ENCODE measurements at regions not wholly inside any gene's neighbourhood (a gene's known extent, or its start where the extent isn't known, plus 50 kb on each side); places are given as distances from the start of the nearest gene placed in this dataset.

DNA sequence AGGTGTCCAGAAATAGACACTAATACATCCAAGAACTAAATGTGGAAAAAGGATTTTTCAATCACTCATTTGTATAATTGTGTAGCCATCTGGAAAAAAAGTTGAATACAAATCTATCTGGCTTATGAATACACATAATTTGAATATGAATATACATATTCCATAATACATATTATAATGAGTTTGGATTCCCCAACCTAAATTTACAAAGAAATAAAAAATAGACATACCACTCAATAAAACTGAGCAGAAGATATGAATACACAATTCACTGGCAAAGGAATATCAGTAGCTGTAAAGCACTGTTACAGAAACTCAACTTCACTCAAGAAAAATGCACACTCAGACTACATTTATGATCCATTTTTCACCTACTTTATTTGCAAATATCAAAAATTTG lies 121.9 kb upstream of the EDIL3 start:
- H3K27me3 ChIP-seq (ENCODE audit: control insufficient read depth, insufficient read depth, low read length): no peaks in the 10 kb centered on the region

DNA sequence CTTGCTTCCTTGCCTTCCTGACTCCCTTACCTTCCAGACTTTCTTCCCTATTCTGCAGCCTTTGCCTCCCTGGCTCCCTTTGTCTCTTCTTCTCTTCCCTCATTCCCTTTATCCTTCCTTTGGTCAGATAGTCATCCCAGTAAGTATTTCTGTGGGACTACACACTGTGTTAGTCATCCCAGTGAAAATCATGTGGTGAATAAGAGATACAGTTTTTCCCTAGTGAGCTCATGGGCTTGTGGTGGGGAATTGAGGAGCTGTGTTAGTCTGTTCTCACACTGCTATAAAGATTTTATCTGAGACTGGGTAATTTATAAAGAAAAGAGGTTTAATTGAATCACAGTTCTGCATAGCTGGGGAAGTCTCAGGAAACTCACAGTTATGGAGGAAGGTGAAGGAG lies 109.8 kb upstream of the EDIL3 start:
- H3K4me1 ChIP-seq (ENCODE audit: control insufficient read depth, insufficient read depth, low read length): no peaks in the 10 kb centered on the region
- no peak overlapping the region for H3K27ac ChIP-seq (ENCODE audit: low read depth, low read length)
- H3K27me3 ChIP-seq (ENCODE audit: control insufficient read depth, insufficient read depth, low read length): no peaks in the 10 kb centered on the region
- no peaks in the 10 kb centered on the region for H3K36me3 ChIP-seq (ENCODE audit: control insufficient read depth, insufficient read depth, low read length)
- no peaks in the 10 kb centered on the region for H3K9me3 ChIP-seq (ENCODE audit: control insufficient read depth, insufficient read depth, low read depth, low read length)
- no peak overlapping the region for H3K4me3 ChIP-seq (ENCODE audit: low read depth, low read length)
- H3K9ac ChIP-seq (ENCODE audit: low read length): no peak overlapping the region

More for the DNA sequence above, 121.9 kb upstream of the EDIL3 start:
- Histone ChIP-seq H3K9me3 (ENCODE audit: control insufficient read depth, insufficient read depth, low read depth, low read length) (no peaks in the 10 kb centered on the region), H3K9ac (ENCODE audit: low read length) (no peak overlapping the region), H3K4me1 (ENCODE audit: control insufficient read depth, insufficient read depth, low read length) (no peaks in the 10 kb centered on the region), H3K27ac (ENCODE audit: low read depth, low read length) (no peak overlapping the region), H3K36me3 (ENCODE audit: control insufficient read depth, insufficient read depth, low read length) (no peaks in the 10 kb centered on the region), H3K4me3 (ENCODE audit: low read depth, low read length) (no peak overlapping the region)

DNA sequence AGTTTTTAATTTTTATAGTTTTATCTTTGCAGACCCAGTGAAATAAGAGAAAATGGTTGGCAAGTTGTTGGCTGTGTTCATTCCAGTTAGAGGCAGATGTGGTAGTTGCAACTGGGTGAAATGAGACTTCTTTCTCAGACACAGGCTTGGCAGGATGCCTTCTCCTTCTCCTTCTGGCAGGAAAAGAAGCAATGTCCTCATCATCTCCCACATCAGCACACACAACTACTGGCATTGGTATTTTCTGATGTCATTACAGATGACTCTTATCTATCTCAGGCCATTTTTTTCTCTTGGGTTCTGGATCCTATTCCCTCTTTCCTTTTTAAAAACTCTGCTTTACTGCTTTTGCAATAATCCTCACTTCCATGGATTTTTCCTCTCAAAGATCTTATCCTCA lies 103.3 kb upstream of the EDIL3 start:
- H3K9me3 ChIP-seq (ENCODE audit: control insufficient read depth, insufficient read depth, low read depth, low read length): no peaks in the 10 kb centered on the region
- H3K4me1 ChIP-seq (ENCODE audit: control insufficient read depth, insufficient read depth, low read length): no peaks in the 10 kb centered on the region

DNA sequence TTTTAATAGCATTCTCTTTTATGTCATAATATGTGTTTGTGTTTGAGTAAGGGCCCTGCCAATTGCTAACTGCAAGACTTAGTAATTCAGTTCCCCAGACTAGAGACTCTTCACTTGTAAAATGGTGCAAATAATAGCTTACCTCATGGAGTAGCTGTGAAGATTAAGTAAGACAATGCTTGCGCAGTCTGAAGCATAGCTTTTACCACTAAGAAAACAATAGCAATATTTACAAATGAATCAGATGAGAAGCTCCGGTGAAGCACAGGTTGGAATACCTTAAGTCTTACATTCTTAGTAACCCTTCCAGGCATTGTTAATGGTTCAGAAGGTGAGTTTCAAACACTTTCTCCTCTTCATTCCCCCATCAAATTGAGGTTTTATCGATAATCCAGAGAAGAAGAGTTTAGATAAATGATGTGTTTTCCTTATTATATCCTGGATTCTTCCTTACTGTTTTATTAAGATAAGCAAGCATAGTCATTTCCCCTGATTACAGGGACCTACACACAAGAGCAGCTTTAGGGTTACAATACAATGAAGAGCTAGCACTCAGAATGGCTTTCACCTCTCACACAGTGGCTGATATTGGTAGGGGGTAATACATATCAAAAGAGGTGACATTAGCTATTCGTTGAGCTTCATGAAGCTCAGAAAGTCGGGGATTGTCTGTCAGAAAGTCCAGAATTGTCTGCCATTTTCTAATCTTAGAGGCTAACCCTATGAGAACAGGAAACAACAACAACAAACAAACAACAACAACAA lies 96.4 kb upstream of the EDIL3 start:
- no peaks in the 10 kb centered on the region for H3K36me3 ChIP-seq (ENCODE audit: control insufficient read depth, insufficient read depth, low read length)
- no peaks in the 10 kb centered on the region for H3K27me3 ChIP-seq (ENCODE audit: control insufficient read depth, insufficient read depth, low read length)
- H3K9ac ChIP-seq (ENCODE audit: low read length): peak overlapping the region; percentile 81
- H3K9me3 ChIP-seq (ENCODE audit: control insufficient read depth, insufficient read depth, low read depth, low read length): no peaks in the 10 kb centered on the region
- H3K27ac ChIP-seq (ENCODE audit: low read depth, low read length): peak overlapping the region; percentile 68
- peak overlapping the region; percentile 36 for H3K4me3 ChIP-seq (ENCODE audit: low read depth, low read length)
- H3K4me1 ChIP-seq (ENCODE audit: control insufficient read depth, insufficient read depth, low read length): peaks cover 33% of the 10 kb centered on the region

More for the DNA sequence above, 103.3 kb upstream of the EDIL3 start:
- Histone ChIP-seq H3K4me3 (ENCODE audit: low read depth, low read length) (no peak overlapping the region), H3K27ac (ENCODE audit: low read depth, low read length) (no peak overlapping the region), H3K9ac (ENCODE audit: low read length) (no peak overlapping the region), H3K27me3 (ENCODE audit: control insufficient read depth, insufficient read depth, low read length) (no peaks in the 10 kb centered on the region), H3K36me3 (ENCODE audit: control insufficient read depth, insufficient read depth, low read length) (no peaks in the 10 kb centered on the region)

DNA sequence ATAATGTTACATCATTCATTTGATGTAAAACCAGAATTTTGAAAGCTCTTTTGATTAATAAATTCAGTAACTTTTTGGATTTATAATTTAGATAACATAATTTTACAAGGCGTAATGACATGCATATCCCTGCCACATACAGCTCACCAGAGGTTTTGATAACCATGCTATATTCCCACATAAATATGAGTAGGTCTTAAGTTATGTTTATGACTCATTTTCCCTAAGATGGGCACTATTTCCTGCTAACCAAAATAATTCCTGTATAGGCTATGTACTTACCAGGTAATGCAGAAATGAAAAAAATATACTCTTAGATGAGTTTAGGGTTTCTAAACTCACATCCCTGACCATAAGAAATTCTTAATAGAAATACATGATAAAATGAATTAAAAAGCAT lies 93.9 kb upstream of the EDIL3 start:
- Histone ChIP-seq H3K36me3 (ENCODE audit: control insufficient read depth, insufficient read depth, low read length) (no peaks in the 10 kb centered on the region), H3K27ac (ENCODE audit: low read depth, low read length) (no peak overlapping the region), H3K4me3 (ENCODE audit: low read depth, low read length) (no peak overlapping the region), H3K9ac (ENCODE audit: low read length) (no peak overlapping the region), H3K9me3 (ENCODE audit: control insufficient read depth, insufficient read depth, low read depth, low read length) (no peaks in the 10 kb centered on the region), H3K4me1 (ENCODE audit: control insufficient read depth, insufficient read depth, low read length) (peaks cover 33% of the 10 kb centered on the region), H3K27me3 (ENCODE audit: control insufficient read depth, insufficient read depth, low read length) (no peaks in the 10 kb centered on the region)

DNA sequence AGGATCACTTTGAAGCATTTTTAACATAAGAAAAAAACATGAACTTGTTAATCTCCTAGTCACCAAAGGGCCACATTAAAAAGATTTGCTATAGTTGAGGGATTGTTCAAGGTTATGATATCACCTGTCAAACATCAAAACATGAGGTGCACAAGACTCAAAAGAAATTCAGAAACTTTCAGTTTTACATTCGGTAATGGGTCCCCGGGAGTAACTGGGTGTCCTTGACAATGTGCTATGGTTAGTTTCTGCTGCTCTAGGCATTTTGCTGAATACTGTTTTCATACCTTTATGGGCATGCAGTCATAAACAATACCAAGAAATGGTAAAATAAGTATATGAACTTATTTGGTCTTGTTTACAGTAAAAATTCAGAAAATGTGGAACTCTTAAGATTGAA lies 92.8 kb upstream of the EDIL3 start:
- Histone ChIP-seq H3K4me1 (ENCODE audit: control insufficient read depth, insufficient read depth, low read length) (peaks cover 33% of the 10 kb centered on the region), H3K36me3 (ENCODE audit: control insufficient read depth, insufficient read depth, low read length) (no peaks in the 10 kb centered on the region), H3K9me3 (ENCODE audit: control insufficient read depth, insufficient read depth, low read depth, low read length) (no peaks in the 10 kb centered on the region), H3K27me3 (ENCODE audit: control insufficient read depth, insufficient read depth, low read length) (no peaks in the 10 kb centered on the region), H3K4me3 (ENCODE audit: low read depth, low read length) (no peak overlapping the region), H3K9ac (ENCODE audit: low read length) (no peak overlapping the region), H3K27ac (ENCODE audit: low read depth, low read length) (no peak overlapping the region)

DNA sequence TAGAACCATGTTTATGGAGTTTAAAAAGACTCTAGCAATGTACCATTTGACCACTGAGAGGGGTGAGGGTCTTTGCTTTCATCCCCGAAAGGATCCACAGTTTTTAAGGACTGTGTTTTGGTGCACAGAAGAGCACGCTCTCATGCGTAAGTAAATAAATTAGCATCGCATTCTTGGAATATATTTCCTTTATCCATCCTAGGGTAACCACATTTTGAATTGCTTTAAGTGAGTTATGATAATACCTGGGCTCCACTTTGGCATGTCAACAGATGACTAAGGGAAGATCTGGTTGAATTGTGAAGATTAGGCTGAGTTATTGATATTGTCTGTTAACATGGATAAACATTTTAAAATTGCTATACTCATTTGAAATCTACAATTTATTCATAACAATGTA lies 89.4 kb upstream of the EDIL3 start:
- Histone ChIP-seq H3K4me1 (ENCODE audit: control insufficient read depth, insufficient read depth, low read length) (peaks cover 17% of the 10 kb centered on the region), H3K27ac (ENCODE audit: low read depth, low read length) (no peak overlapping the region), H3K9ac (ENCODE audit: low read length) (no peak overlapping the region), H3K36me3 (ENCODE audit: control insufficient read depth, insufficient read depth, low read length) (no peaks in the 10 kb centered on the region), H3K9me3 (ENCODE audit: control insufficient read depth, insufficient read depth, low read depth, low read length) (no peaks in the 10 kb centered on the region), H3K4me3 (ENCODE audit: low read depth, low read length) (no peak overlapping the region), H3K27me3 (ENCODE audit: control insufficient read depth, insufficient read depth, low read length) (no peaks in the 10 kb centered on the region)

DNA sequence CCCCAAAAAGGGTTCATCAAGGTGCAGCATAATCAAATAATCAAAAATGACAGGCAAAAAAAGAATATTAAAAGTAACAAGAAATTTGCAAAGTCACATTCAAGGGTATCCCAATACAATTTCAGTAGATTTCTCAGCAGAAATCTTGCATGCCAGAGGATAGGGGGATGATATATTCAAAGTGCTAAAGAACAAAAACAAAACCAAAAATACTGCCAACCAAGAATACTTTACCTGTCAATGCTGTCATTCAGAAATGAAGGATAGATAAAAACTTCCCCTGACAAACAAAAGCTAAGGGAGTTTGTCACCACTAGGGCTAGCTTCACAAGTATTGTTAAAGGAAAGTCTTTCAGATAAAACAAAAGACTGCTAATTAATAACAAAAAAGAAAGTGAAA lies 68.7 kb upstream of the EDIL3 start:
- Histone ChIP-seq H3K36me3 (ENCODE audit: control insufficient read depth, insufficient read depth, low read length) (no peaks in the 10 kb centered on the region), H3K27ac (ENCODE audit: low read depth, low read length) (no peak overlapping the region), H3K27me3 (ENCODE audit: control insufficient read depth, insufficient read depth, low read length) (no peaks in the 10 kb centered on the region), H3K4me3 (ENCODE audit: low read depth, low read length) (no peak overlapping the region), H3K9me3 (ENCODE audit: control insufficient read depth, insufficient read depth, low read depth, low read length) (peaks cover 14% of the 10 kb centered on the region; the same call in 1 of the 2 replicates), H3K9ac (ENCODE audit: low read length) (no peak overlapping the region), H3K4me1 (ENCODE audit: control insufficient read depth, insufficient read depth, low read length) (no peaks in the 10 kb centered on the region)

DNA sequence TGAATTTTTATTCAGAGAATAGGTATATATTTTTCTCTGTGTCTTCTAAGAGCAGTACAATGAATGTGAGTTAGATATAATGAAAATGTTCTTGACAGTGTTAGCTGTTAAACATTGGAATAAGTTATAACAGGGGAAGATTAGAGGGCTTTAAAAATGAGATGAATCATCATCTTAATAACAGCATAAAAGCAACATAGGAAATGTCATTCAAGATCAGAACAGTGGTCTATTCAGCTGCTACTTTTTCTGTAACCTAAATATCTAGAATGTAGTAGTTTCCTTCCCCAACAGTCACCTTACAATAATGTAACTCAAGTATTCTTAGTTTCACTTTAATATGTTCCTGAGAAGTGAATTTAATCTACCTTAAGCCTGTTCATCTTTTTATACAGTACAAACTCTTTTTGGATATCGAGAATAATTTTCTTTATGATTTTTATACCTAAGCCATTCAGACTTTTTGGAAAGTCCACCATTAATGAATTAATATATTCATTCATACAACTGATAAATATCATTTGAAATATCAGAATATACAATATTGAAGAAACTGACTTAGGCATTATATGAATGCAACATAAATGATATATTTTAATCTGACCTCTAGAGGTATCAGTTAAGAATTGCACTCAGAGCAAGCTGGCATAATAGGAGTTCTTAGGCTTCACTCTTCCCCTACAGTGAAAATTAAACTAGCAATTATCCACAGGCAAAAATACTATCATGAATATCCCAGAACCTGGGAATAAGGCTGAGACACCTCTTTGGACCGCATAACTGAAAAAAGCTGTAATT lies 66.1 kb upstream of the EDIL3 start:
- H3K27me3 ChIP-seq (ENCODE audit: control insufficient read depth, insufficient read depth, low read length): no peaks in the 10 kb centered on the region
- no peaks in the 10 kb centered on the region for H3K4me1 ChIP-seq (ENCODE audit: control insufficient read depth, insufficient read depth, low read length)
- H3K9me3 ChIP-seq (ENCODE audit: control insufficient read depth, insufficient read depth, low read depth, low read length): peaks cover 14% of the 10 kb centered on the region; the same call in 1 of the 2 replicates
- no peak overlapping the region for H3K27ac ChIP-seq (ENCODE audit: low read depth, low read length)
- H3K9ac ChIP-seq (ENCODE audit: low read length): no peak overlapping the region
- no peaks in the 10 kb centered on the region for H3K36me3 ChIP-seq (ENCODE audit: control insufficient read depth, insufficient read depth, low read length)
- no peak overlapping the region for H3K4me3 ChIP-seq (ENCODE audit: low read depth, low read length)

DNA sequence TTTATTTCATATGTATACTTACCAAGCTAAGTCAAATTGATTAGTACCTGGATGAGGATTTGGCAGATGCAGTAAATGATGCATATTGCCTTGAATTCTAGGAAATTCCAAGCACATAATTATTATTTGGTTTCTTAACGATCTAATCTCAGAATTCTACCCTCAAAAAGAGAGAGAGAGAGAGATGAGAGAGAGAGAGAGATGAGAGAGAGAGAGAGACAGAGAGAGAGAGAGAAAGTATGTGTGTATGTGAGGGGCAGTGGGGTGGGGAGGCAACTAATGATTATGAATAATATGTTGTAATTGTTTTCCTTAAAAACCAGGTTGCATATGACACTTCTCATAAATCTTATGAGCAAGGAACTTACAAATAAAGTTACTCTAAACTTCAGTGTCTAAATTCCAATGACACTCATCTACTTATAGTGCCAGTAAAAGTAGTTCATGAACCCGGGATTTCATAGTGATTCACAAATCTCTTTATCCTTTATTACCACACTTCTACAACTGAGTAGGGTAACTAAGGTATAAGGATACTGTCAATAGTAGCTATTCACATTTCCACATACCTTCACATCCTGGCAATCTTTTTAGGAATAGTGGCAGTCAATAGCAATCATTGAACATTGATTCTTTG lies 60.5 kb upstream of the EDIL3 start:
- Histone ChIP-seq H3K9ac (ENCODE audit: low read length) (no peak overlapping the region), H3K27me3 (ENCODE audit: control insufficient read depth, insufficient read depth, low read length) (no peaks in the 10 kb centered on the region), H3K4me1 (ENCODE audit: control insufficient read depth, insufficient read depth, low read length) (no peaks in the 10 kb centered on the region), H3K9me3 (ENCODE audit: control insufficient read depth, insufficient read depth, low read depth, low read length) (no peaks in the 10 kb centered on the region), H3K27ac (ENCODE audit: low read depth, low read length) (no peak overlapping the region), H3K4me3 (ENCODE audit: low read depth, low read length) (no peak overlapping the region), H3K36me3 (ENCODE audit: control insufficient read depth, insufficient read depth, low read length) (no peaks in the 10 kb centered on the region)

DNA sequence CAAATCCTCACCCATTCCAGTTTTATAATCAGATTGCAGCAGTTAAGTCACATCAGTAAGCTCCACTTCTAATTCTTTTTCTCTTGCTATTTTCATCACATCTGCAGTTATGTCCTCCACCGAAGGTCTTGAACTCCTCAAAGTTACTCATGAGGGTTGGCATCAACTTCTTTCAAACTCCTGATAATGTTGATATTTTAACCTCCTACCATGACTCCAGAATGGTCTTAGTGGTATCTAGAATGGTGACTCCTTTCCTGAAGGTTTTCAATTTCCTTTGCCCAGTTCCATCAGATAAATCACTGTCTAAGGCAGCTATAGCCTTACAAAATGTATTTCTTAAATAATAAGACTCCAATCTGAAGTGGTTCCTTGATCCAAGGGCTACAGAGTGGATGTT lies 53.8 kb upstream of the EDIL3 start:
- no peak overlapping the region for H3K4me3 ChIP-seq (ENCODE audit: low read depth, low read length)
- H3K27ac ChIP-seq (ENCODE audit: low read depth, low read length): no peak overlapping the region
- no peaks in the 10 kb centered on the region for H3K36me3 ChIP-seq (ENCODE audit: control insufficient read depth, insufficient read depth, low read length)
- no peaks in the 10 kb centered on the region for H3K9me3 ChIP-seq (ENCODE audit: control insufficient read depth, insufficient read depth, low read depth, low read length)
- no peaks in the 10 kb centered on the region for H3K27me3 ChIP-seq (ENCODE audit: control insufficient read depth, insufficient read depth, low read length)
- H3K4me1 ChIP-seq (ENCODE audit: control insufficient read depth, insufficient read depth, low read length): no peaks in the 10 kb centered on the region
- no peak overlapping the region for H3K9ac ChIP-seq (ENCODE audit: low read length)

Data from HUES6 (cell line).